ENCODE measurements at regions not wholly inside any gene's neighbourhood (a gene's known extent, or its start where the extent isn't known, plus 50 kb on each side); places are given as distances from the start of the nearest gene placed in this dataset.

DNA sequence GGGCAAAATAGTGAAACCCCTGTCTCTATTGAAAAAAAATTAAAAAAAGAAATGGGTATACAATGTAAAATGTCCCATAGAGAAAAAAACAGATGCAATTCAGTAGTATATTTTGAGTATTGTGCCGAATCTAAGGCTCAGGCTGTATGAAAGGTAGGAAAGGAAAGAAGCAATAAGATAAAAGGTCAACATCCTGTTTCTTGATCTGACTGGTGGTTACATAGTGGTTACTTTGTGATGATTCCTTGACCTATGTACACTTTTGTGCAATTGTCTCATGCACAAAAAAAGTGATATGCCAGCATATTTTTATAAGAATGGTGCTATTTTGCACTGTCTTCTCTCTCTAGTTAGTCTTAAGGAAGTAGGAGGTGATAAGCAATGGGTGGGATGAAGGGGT is 1333.7 kb upstream of the TMEFF2 start:
- TF ChIP-seq, protein P1, sequence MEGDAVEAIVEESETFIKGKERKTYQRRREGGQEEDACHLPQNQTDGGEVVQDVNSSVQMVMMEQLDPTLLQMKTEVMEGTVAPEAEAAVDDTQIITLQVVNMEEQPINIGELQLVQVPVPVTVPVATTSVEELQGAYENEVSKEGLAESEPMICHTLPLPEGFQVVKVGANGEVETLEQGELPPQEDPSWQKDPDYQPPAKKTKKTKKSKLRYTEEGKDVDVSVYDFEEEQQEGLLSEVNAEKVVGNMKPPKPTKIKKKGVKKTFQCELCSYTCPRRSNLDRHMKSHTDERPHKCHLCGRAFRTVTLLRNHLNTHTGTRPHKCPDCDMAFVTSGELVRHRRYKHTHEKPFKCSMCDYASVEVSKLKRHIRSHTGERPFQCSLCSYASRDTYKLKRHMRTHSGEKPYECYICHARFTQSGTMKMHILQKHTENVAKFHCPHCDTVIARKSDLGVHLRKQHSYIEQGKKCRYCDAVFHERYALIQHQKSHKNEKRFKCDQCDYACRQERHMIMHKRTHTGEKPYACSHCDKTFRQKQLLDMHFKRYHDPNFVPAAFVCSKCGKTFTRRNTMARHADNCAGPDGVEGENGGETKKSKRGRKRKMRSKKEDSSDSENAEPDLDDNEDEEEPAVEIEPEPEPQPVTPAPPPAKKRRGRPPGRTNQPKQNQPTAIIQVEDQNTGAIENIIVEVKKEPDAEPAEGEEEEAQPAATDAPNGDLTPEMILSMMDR (IDR thresholded peaks at IDR 0.05 in 4 of 5, conservative IDR thresholded peaks at IDR 0.05 in 1 of 5): no peak
- no peak for TF ChIP-seq POLR2A (IDR thresholded peaks at IDR 0.05)
